HL-60 (cell line): ENCODE measurements at regions not wholly inside any gene's neighbourhood (a gene's known extent, or its start where the extent isn't known, plus 50 kb on each side); places are given as distances from the start of the nearest gene placed in this dataset.

Experiments used
- DNase-seq, 2 experiments: peaks; one replicate each; pipeline ENCODE4 v3.0.0-alpha.2; 2010 to 2020; ENCODE audit warnings: low read depth in 1 of 2, low spot score in 1 of 2
- H3K27ac ChIP-seq: fragments of 250-450 bp; sonication (Bioruptor Pico); replicated peaks from 2 replicates; pipeline ENCODE4 v1.5.1; 2020; ENCODE audit warnings: mild to moderate bottlenecking, moderate library complexity
- H3K27me3 ChIP-seq: fragments of 250-450 bp; sonication (Bioruptor Pico); 2 replicates; pipeline ENCODE4 v1.5.1; 2021; ENCODE audit warnings: mild to moderate bottlenecking, moderate library complexity; ENCODE audit not compliant: insufficient read depth, poor library complexity, severe bottlenecking
- H3K4me3 ChIP-seq: replicated peaks from 2 replicates; pipeline ENCODE4 v1.5.1; 2011; ENCODE audit warnings: mild to moderate bottlenecking, control low read depth, low read length; ENCODE audit not compliant: insufficient read depth
- CTCF ChIP-seq: IDR thresholded peaks from one replicate; pipeline ENCODE4 v1.5.1; 2011; ENCODE audit warnings: low read length, control low read depth, inconsistent platforms; ENCODE audit not compliant: insufficient read depth
- GABPA ChIP-seq: IDR thresholded peaks from 2 replicates; pipeline ENCODE4 v1.6.1; 2012; ENCODE audit warnings: low read depth
- POLR2AphosphoS5 ChIP-seq: IDR thresholded peaks from 2 replicates; pipeline ENCODE4 v1.6.1; 2012; ENCODE audit warnings: low read depth
- REST ChIP-seq: IDR thresholded peaks from 2 replicates; pipeline ENCODE4 v1.6.1; 2012; ENCODE audit warnings: low read depth; ENCODE audit not compliant: insufficient replicate concordance
- SPI1 ChIP-seq: IDR thresholded peaks from 2 replicates; pipeline ENCODE4 v1.6.1; 2012; ENCODE audit warnings: low read depth, mild to moderate bottlenecking, borderline replicate concordance

GRCh38 chr9:86679909-86680308, 267.4 kb downstream of the GAS1 start:
- Histone ChIP-seq H3K27me3 (no peaks in the 10 kb centered on the region), H3K27ac (no peak overlapping the region), H3K4me3 (no peak overlapping the region)
- TF ChIP-seq REST (no peak), GABPA (no peak), POLR2AphosphoS5 (no peak), SPI1 (no peak), CTCF (no peak)
- DNase-seq: no peak

- H3K4me3 ChIP-seq: no peak overlapping the region
- H3K27me3 ChIP-seq: no peaks in the 10 kb centered on the region
- no peak overlapping the region for H3K27ac ChIP-seq
- no peak for DNase-seq
- TF ChIP-seq SPI1 (no peak), CTCF (no peak), GABPA (no peak), POLR2AphosphoS5 (no peak)
Measured at GRCh38 chr9:86676396-86676795, 270.9 kb downstream of the GAS1 start.

GRCh38 chr9:86675805-86676204, 271.5 kb downstream of the GAS1 start:
- H3K27me3 ChIP-seq: no peaks in the 10 kb centered on the region
- no peak overlapping the region for H3K27ac ChIP-seq
- TF ChIP-seq REST (no peak), POLR2AphosphoS5 (no peak), GABPA (no peak), CTCF (no peak), SPI1 (no peak)
- no peak overlapping the region for H3K4me3 ChIP-seq
- DNase-seq: no peak

GRCh38 chr9:86674487-86674886, 272.8 kb downstream of the GAS1 start:
- H3K27ac ChIP-seq: no peak overlapping the region
- H3K27me3 ChIP-seq: no peaks in the 10 kb centered on the region
- no peak for DNase-seq
- H3K4me3 ChIP-seq: no peak overlapping the region
- TF ChIP-seq SPI1 (no peak), REST (no peak), GABPA (no peak), CTCF (no peak), POLR2AphosphoS5 (no peak)
